ENCODE measurements at regions not wholly inside any gene's neighbourhood (a gene's known extent, or its start where the extent isn't known, plus 50 kb on each side); places are given as distances from the start of the nearest gene placed in this dataset.

DNA sequence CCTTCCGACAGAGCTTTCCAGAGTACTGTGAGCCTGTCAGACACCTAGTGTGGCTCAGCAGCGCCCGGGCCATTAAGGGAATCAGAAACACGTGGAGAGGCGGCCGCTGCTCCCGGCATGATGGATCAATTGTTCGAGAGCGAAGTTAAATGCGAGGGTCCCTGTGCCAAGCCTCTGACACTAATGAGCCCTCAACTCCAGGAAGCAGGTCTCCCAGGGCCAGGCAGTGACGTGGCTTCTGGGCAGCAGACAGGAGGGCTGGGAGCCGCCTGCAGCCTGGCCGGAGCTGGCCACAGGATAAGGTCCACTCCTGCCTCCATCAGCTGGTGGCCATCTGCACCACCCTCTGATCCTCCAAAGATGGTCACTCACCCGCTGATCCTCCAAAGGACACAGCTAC lies 67.5 kb upstream of the CLDN14 start:
- TF ChIP-seq, protein P1, sequence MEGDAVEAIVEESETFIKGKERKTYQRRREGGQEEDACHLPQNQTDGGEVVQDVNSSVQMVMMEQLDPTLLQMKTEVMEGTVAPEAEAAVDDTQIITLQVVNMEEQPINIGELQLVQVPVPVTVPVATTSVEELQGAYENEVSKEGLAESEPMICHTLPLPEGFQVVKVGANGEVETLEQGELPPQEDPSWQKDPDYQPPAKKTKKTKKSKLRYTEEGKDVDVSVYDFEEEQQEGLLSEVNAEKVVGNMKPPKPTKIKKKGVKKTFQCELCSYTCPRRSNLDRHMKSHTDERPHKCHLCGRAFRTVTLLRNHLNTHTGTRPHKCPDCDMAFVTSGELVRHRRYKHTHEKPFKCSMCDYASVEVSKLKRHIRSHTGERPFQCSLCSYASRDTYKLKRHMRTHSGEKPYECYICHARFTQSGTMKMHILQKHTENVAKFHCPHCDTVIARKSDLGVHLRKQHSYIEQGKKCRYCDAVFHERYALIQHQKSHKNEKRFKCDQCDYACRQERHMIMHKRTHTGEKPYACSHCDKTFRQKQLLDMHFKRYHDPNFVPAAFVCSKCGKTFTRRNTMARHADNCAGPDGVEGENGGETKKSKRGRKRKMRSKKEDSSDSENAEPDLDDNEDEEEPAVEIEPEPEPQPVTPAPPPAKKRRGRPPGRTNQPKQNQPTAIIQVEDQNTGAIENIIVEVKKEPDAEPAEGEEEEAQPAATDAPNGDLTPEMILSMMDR (IDR thresholded peaks at IDR 0.05; ENCODE audit: insufficient read depth, low read length, poor library complexity, severe bottlenecking) = no peak
- no peak for TF ChIP-seq EZH2phosphoT487 (conservative IDR thresholded peaks at IDR 0.05; ENCODE audit: low read length)
